ENCODE measurements at regions not wholly inside any gene's neighbourhood (a gene's known extent, or its start where the extent isn't known, plus 50 kb on each side); places are given as distances from the start of the nearest gene placed in this dataset.

- Histone ChIP-seq H3K4me3 (ENCODE audit: low read depth in 2 of 2, low read length in 1 of 2) (no peak overlapping the region), H3K9me3 (no peaks in the 10 kb centered on the region), H2AFZ (ENCODE audit: low read depth) (no peak overlapping the region), H3K4me1 (ENCODE audit: control insufficient read depth in 1 of 2, insufficient read depth in 2 of 2, low read depth in 1 of 2, low read length in 1 of 2) (no peaks in the 10 kb centered on the region), H3K27me3 (ENCODE audit: insufficient read depth) (no peaks in the 10 kb centered on the region), H3K9ac (no peak overlapping the region), H3K79me2 (ENCODE audit: insufficient read depth) (no peaks in the 10 kb centered on the region), H4K20me1 (ENCODE audit: insufficient read depth) (no peaks in the 10 kb centered on the region), H3K4me2 (no peak overlapping the region), H3K36me3 (replicated peaks in 1 of 2; ENCODE audit: control insufficient read depth in 1 of 2, insufficient read depth in 2 of 2, low read length in 1 of 2) (no peaks in the 10 kb centered on the region), H3K27ac (ENCODE audit: low read depth in 2 of 2, low read length in 1 of 2) (no peak overlapping the region), H3K9me2 (no peaks in the 10 kb centered on the region; the same call in 1 of the 2 replicates), H3F3A (replicated peaks; ENCODE audit: insufficient read depth) (no peaks in the 10 kb centered on the region)
- ChIA-PET CTCF (no interaction called here), POLR2A (no interaction called here)
- DNase-seq, result no peak
- 0% methylated on average over 1 of the region's 1 CpG for WGBS (ENCODE audit: low lambda C conversion rate)
- no peak for TF ChIP-seq MEF2A (IDR thresholded peaks at IDR 0.05; ENCODE audit: borderline replicate concordance, low read depth)
- TF ChIP-seq SIN3A (IDR thresholded peaks at IDR 0.05; ENCODE audit: borderline replicate concordance, low read depth, low read length), result no peak
- TF ChIP-seq RCOR1 (IDR thresholded peaks at IDR 0.05; ENCODE audit: low read length), result no peak
- no peak for TF ChIP-seq RXRA (IDR thresholded peaks at IDR 0.05; ENCODE audit: borderline replicate concordance, low read depth)
- no peak for TF ChIP-seq POLR2AphosphoS5 (IDR thresholded peaks at IDR 0.05; ENCODE audit: low read depth, low read length)
- TF ChIP-seq FOXM1 (IDR thresholded peaks at IDR 0.05; ENCODE audit: low read depth), result no peak
- TF ChIP-seq NFIC (IDR thresholded peaks at IDR 0.05; ENCODE audit: borderline replicate concordance), result no peak
- no peak for TF ChIP-seq CHD2 (IDR thresholded peaks at IDR 0.05; ENCODE audit: low read length, partially characterized antibody)
Observed at GRCh38 chr20:6663104-6663503, 104.4 kb upstream of the BMP2 start.

- no peaks in the 10 kb centered on the region for H3K79me2 ChIP-seq (ENCODE audit: insufficient read depth)
- H3K9me2 ChIP-seq, result no peaks in the 10 kb centered on the region; the same call in 1 of the 2 replicates
- POLR2A ChIA-PET, result no interaction called here
- H2AFZ ChIP-seq (ENCODE audit: low read depth), result no peak overlapping the region
- TF ChIP-seq IRF3 (IDR thresholded peaks at IDR 0.05; ENCODE audit: low read depth, low read length) (no peak), RXRA (IDR thresholded peaks at IDR 0.05; ENCODE audit: borderline replicate concordance, low read depth) (no peak), FOXJ3 (CRISPR knock-in tag; IDR thresholded peaks at IDR 0.05) (no peak), CTCF (IDR thresholded peaks at IDR 0.05) (no peak), CHD2 (IDR thresholded peaks at IDR 0.05; ENCODE audit: low read length, partially characterized antibody) (no peak), TEAD4 (IDR thresholded peaks at IDR 0.05; ENCODE audit: borderline replicate concordance, insufficient read depth) (no peak), PBX3 (IDR thresholded peaks at IDR 0.05) (no peak), NRF1 (IDR thresholded peaks at IDR 0.05; ENCODE audit: low read depth, low read length) (no peak), JUND (IDR thresholded peaks at IDR 0.05) (no peak), EZH2phosphoT487 (IDR thresholded peaks at IDR 0.05; ENCODE audit: borderline replicate concordance, low read depth) (no peak)
- no peaks in the 10 kb centered on the region for H3K27me3 ChIP-seq (ENCODE audit: insufficient read depth)
- 38% methylated on average over 1 of the region's 1 CpG for WGBS (ENCODE audit: low lambda C conversion rate)
- H3K4me1 ChIP-seq (ENCODE audit: control insufficient read depth in 1 of 2, insufficient read depth in 2 of 2, low read depth in 1 of 2, low read length in 1 of 2), result no peaks in the 10 kb centered on the region
- no peak overlapping the region for H3K4me3 ChIP-seq (ENCODE audit: low read depth in 2 of 2, low read length in 1 of 2)
- no peaks in the 10 kb centered on the region for H3K9me3 ChIP-seq
- no peak for DNase-seq
- no peaks in the 10 kb centered on the region for H3K36me3 ChIP-seq (replicated peaks in 1 of 2; ENCODE audit: control insufficient read depth in 1 of 2, insufficient read depth in 2 of 2, low read length in 1 of 2)
- H3K9ac ChIP-seq, result no peak overlapping the region
- no peaks in the 10 kb centered on the region for H4K20me1 ChIP-seq (ENCODE audit: insufficient read depth)
- H3K27ac ChIP-seq (ENCODE audit: low read depth in 2 of 2, low read length in 1 of 2), result no peak overlapping the region
- H3K4me2 ChIP-seq, result no peak overlapping the region
- no peaks in the 10 kb centered on the region for H3F3A ChIP-seq (replicated peaks; ENCODE audit: insufficient read depth)
- CTCF ChIA-PET, result no interaction called here
Observed at GRCh38 chr20:6662309-6662708, 105.2 kb upstream of the BMP2 start.

Data from SK-N-SH (cell line).